SK-N-SH treated with all-trans-retinoic acid at 6 μM for 48 hours (cell line): ENCODE measurements at regions not wholly inside any gene's neighbourhood (a gene's known extent, or its start where the extent isn't known, plus 50 kb on each side); places are given as distances from the start of the nearest gene placed in this dataset.

ENCODE experiments used
- ATAC-seq: fragments of 200-7000 bp; cut with Tn5 transposase; 3 replicates; pipeline ENCODE4 v1.9.1; 2020; ENCODE audit warnings: mild to moderate bottlenecking, moderate library complexity
- ARNTL ChIP-seq: fragments of 450-650 bp; formaldehyde crosslinking; IDR thresholded peaks from 2 replicates; pipeline ENCODE4 v1.5.0; 2020; ENCODE audit warnings: low read depth, mild to moderate bottlenecking, moderate library complexity, borderline replicate concordance
- BACH2 ChIP-seq: fragments of 250-450 bp; sonication (Bioruptor Pico); IDR thresholded peaks from 2 replicates; pipeline ENCODE4 v1.9.0; 2021; ENCODE audit warnings: mild to moderate bottlenecking, borderline replicate concordance
- CSDC2 ChIP-seq: fragments of 250-450 bp; sonication (Bioruptor Pico); IDR thresholded peaks from 2 replicates; pipeline ENCODE4 v1.5.0; 2020; ENCODE audit warnings: mild to moderate bottlenecking, moderate library complexity
- ESRRG ChIP-seq: fragments of 250-450 bp; sonication (Bioruptor Pico); IDR thresholded peaks from 2 replicates; pipeline ENCODE4 v1.6.1; 2021; ENCODE audit warnings: mild to moderate bottlenecking
- GLIS3 ChIP-seq: fragments of 250-450 bp; sonication (Bioruptor Pico); IDR thresholded peaks from 2 replicates; pipeline ENCODE4 v1.5.0; 2020; ENCODE audit warnings: mild to moderate bottlenecking, moderate library complexity
- ISL1 ChIP-seq: fragments of 250-450 bp; sonication (Bioruptor Pico); IDR thresholded peaks from 2 replicates; pipeline ENCODE4 v2.1.2; 2022; ENCODE audit warnings: mild to moderate bottlenecking, moderate library complexity
- PPARA ChIP-seq: fragments of 250-450 bp; sonication (Bioruptor Pico); IDR thresholded peaks from 2 replicates; pipeline ENCODE4 v1.5.0; 2020; ENCODE audit warnings: mild to moderate bottlenecking, borderline replicate concordance
- RARB ChIP-seq: fragments of 250-450 bp; sonication (Bioruptor Pico); IDR thresholded peaks from 2 replicates; pipeline ENCODE4 v1.8.0; 2021; ENCODE audit warnings: mild to moderate bottlenecking, moderate library complexity
- SNAI2 ChIP-seq: fragments of 250-450 bp; sonication (Bioruptor Pico); IDR thresholded peaks from 2 replicates; pipeline ENCODE4 v1.5.0; 2020; ENCODE audit warnings: mild to moderate bottlenecking, moderate library complexity
- TCF4 ChIP-seq: fragments of 250-450 bp; sonication (Bioruptor Pico); IDR thresholded peaks from 2 replicates; pipeline ENCODE4 v1.8.0; 2021; ENCODE audit warnings: mild to moderate bottlenecking, moderate library complexity, borderline replicate concordance
- ZC3H10 ChIP-seq: fragments of 250-450 bp; sonication (Bioruptor Pico); IDR thresholded peaks from 2 replicates; pipeline ENCODE4 v1.5.1; 2021; ENCODE audit warnings: mild to moderate bottlenecking, moderate library complexity
- ZFP3 ChIP-seq: fragments of 250-450 bp; sonication (Bioruptor Pico); IDR thresholded peaks from 2 replicates; pipeline ENCODE4 v1.5.0; 2020; ENCODE audit warnings: mild to moderate bottlenecking, moderate library complexity
- ZFP30 ChIP-seq: fragments of 450-650 bp; formaldehyde crosslinking; IDR thresholded peaks from 2 replicates; pipeline ENCODE4 v1.5.0; 2022; ENCODE audit warnings: mild to moderate bottlenecking, moderate library complexity
- ZNF70 ChIP-seq: fragments of 450-650 bp; formaldehyde crosslinking; IDR thresholded peaks from 2 replicates; pipeline ENCODE4 v1.5.0; 2020; ENCODE audit warnings: mild to moderate bottlenecking, moderate library complexity
- ZNF8 ChIP-seq: fragments of 450-650 bp; formaldehyde crosslinking; IDR thresholded peaks from 2 replicates; pipeline ENCODE4 v1.5.0; 2020; ENCODE audit warnings: mild to moderate bottlenecking, moderate library complexity
- TF ChIP-seq, protein P1 (sequence below): fragments of 250-450 bp; sonication (Bioruptor Pico); IDR thresholded peaks from 2 replicates; pipeline ENCODE4 v1.5.0; 2020; ENCODE audit warnings: mild to moderate bottlenecking, moderate library complexity
- TF ChIP-seq, protein P2 (sequence below): fragments of 250-450 bp; sonication (Bioruptor Pico); IDR thresholded peaks from 2 replicates; pipeline ENCODE4 v1.5.1; 2021; ENCODE audit warnings: mild to moderate bottlenecking, moderate library complexity
- TF ChIP-seq, protein P3 (sequence below): fragments of 250-450 bp; sonication (Bioruptor Pico); IDR thresholded peaks from 2 replicates; pipeline ENCODE4 v1.8.0; 2020; ENCODE audit warnings: mild to moderate bottlenecking, moderate library complexity, borderline replicate concordance
- TF ChIP-seq, protein P4 (sequence below): fragments of 250-450 bp; sonication (Bioruptor Pico); IDR thresholded peaks from 2 replicates; pipeline ENCODE4 v1.5.1; 2020; ENCODE audit warnings: low read depth, mild to moderate bottlenecking, moderate library complexity

DNA sequence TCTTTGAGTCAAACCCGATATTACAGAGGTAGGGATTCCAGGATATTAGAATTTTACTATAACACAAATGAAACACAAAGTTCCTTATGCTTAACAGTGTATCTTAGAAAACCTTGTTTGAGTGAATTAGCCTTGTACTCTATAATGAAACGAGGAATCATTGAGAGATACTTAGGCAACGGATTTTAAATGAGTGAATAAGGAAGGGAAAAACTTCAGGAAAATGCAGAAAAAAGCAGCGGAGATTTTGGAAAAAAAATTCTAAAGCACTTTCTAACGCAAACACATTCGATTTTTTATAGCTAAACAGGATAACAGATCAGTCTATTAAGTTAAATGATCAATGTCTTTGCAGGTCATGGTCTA is 137.3 kb downstream of the HFE start (continued):
- TF ChIP-seq ESRRG (CRISPR knock-in tag), result no peak
- no peak for TF ChIP-seq ZFP30 (CRISPR knock-in tag)

DNA sequence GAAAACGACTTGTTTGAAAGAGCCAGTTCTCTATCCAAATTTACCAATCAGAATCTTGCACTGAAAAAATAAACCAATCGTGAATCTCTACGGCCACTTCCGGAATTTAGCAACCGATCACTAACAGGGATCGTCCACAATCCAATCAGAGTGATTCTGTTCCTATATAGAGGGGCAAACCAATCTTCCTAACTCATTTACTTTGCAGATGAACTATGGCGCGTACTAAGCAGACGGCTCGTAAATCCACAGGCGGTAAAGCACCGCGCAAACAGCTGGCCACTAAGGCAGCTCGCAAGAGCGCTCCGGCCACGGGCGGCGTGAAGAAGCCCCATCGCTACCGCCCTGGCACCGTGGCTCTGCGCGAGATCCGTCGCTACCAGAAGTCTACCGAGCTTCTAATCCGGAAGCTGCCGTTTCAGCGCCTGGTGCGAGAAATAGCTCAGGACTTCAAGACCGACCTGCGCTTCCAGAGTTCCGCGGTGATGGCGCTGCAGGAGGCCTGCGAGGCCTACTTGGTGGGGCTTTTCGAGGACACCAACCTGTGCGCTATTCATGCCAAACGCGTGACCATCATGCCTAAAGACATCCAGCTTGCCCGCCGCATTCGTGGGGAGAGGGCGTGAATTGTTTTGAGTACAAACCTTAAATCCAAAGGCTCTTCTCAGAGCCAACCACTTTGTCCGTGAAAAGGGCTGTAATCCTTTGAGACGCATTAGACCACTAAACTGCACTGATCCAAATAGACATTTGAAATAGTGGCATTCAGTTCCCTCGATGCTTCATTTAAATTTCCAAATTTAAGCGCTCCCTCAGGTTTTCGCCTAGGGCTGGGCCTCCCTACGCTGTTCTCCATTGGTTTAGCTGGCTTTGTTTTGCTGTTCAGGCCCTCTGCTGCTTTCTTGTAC is 138.0 kb downstream of the HFE start:
- no peak for TF ChIP-seq PPARA
- TF ChIP-seq, protein P1, sequence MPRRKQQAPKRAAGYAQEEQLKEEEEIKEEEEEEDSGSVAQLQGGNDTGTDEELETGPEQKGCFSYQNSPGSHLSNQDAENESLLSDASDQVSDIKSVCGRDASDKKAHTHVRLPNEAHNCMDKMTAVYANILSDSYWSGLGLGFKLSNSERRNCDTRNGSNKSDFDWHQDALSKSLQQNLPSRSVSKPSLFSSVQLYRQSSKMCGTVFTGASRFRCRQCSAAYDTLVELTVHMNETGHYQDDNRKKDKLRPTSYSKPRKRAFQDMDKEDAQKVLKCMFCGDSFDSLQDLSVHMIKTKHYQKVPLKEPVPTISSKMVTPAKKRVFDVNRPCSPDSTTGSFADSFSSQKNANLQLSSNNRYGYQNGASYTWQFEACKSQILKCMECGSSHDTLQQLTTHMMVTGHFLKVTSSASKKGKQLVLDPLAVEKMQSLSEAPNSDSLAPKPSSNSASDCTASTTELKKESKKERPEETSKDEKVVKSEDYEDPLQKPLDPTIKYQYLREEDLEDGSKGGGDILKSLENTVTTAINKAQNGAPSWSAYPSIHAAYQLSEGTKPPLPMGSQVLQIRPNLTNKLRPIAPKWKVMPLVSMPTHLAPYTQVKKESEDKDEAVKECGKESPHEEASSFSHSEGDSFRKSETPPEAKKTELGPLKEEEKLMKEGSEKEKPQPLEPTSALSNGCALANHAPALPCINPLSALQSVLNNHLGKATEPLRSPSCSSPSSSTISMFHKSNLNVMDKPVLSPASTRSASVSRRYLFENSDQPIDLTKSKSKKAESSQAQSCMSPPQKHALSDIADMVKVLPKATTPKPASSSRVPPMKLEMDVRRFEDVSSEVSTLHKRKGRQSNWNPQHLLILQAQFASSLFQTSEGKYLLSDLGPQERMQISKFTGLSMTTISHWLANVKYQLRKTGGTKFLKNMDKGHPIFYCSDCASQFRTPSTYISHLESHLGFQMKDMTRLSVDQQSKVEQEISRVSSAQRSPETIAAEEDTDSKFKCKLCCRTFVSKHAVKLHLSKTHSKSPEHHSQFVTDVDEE, result peak; percentile 46; the same call in 1 of the 2 replicates
- no peak for TF ChIP-seq ZFP30 (CRISPR knock-in tag)
- 0 out of 2 replicates have a peak, but pooled peaks have one; percentile 17 for TF ChIP-seq RARB
- no peak for TF ChIP-seq ZNF8 (CRISPR knock-in tag)
- TF ChIP-seq, all 23 proteins: peak for 2
- ATAC-seq, result peak; percentile 76

DNA sequence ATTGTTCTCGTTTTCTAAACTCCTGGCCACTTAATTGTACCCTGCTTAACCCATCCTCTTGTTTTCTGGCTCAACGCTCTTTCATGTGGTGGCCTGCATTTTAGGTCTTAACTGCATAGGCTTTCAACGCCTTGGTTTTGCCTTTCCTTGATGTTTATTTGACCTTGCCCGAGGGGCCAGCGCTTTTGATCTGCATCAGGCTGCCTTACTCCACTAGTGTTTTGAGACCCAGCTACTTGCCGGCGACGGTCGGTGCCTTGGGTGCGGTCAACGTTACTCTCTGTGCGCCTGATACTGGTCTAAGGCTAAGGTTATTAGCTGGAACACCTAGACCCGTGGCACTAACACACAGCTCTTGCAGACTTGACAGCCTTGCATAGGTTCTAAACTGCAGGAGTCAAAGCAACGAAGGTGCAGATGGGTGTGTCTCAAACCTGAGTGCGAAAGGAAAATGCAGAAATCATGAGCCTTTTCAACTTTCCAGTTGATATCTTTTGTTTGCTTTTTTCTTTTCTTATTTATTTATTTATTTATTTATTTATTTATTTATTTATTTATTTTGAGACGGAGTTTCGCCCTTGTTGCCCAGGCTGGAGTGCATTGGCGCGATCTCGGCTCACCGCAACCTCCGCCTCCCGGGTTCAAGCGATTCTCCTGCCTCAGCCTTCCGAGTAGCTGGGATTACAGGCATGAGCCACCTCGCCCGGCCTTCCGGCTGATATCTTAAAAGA is 138.8 kb downstream of the HFE start:
- TF ChIP-seq, protein P2, sequence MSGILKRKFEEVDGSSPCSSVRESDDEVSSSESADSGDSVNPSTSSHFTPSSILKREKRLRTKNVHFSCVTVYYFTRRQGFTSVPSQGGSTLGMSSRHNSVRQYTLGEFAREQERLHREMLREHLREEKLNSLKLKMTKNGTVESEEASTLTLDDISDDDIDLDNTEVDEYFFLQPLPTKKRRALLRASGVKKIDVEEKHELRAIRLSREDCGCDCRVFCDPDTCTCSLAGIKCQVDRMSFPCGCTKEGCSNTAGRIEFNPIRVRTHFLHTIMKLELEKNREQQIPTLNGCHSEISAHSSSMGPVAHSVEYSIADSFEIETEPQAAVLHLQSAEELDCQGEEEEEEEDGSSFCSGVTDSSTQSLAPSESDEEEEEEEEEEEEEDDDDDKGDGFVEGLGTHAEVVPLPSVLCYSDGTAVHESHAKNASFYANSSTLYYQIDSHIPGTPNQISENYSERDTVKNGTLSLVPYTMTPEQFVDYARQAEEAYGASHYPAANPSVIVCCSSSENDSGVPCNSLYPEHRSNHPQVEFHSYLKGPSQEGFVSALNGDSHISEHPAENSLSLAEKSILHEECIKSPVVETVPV (CRISPR knock-in tag), result no peak
- TF ChIP-seq ZNF70 (CRISPR knock-in tag) (no peak), ZFP30 (CRISPR knock-in tag) (no peak), ISL1 (no peak), GLIS3 (CRISPR knock-in tag) (no peak), PPARA (no peak), RARB (no peak), ESRRG (CRISPR knock-in tag) (no peak), CSDC2 (no peak), ZNF8 (CRISPR knock-in tag) (no peak), BACH2 (CRISPR knock-in tag) (no peak), SNAI2 (no peak), ZFP3 (CRISPR knock-in tag) (no peak), ZC3H10 (no peak), TCF4 (CRISPR knock-in tag) (no peak)
- TF ChIP-seq, protein P1, result no peak
- TF ChIP-seq, protein P3, sequence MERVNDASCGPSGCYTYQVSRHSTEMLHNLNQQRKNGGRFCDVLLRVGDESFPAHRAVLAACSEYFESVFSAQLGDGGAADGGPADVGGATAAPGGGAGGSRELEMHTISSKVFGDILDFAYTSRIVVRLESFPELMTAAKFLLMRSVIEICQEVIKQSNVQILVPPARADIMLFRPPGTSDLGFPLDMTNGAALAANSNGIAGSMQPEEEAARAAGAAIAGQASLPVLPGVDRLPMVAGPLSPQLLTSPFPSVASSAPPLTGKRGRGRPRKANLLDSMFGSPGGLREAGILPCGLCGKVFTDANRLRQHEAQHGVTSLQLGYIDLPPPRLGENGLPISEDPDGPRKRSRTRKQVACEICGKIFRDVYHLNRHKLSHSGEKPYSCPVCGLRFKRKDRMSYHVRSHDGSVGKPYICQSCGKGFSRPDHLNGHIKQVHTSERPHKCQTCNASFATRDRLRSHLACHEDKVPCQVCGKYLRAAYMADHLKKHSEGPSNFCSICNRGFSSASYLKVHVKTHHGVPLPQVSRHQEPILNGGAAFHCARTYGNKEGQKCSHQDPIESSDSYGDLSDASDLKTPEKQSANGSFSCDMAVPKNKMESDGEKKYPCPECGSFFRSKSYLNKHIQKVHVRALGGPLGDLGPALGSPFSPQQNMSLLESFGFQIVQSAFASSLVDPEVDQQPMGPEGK (CRISPR knock-in tag), result no peak
- peak; percentile 2 for ATAC-seq

DNA sequence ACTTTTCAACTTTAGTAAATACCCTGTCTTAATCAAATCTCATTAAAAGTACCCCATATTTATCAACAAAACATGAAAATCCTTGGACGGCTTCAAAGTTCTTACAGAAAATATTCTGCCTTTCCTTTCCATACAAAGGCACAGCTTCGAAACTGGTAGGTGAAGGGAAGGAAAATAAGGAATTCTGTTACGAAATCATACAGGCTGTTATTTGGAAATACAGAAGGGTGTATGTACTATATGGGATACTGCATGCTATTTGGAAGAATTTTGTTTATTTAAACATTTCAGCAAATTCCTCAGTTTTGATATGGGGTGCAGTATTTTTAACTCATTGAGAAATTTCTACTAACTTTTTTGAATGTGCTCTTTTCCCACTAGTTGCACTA is 138.4 kb upstream of the BTN3A2 start:
- no peak for ATAC-seq
- TF ChIP-seq PPARA (no peak), GLIS3 (CRISPR knock-in tag) (no peak), ARNTL (CRISPR knock-in tag) (no peak), BACH2 (CRISPR knock-in tag) (no peak), ISL1 (no peak), CSDC2 (no peak), ESRRG (CRISPR knock-in tag) (no peak), ZC3H10 (no peak), ZFP3 (CRISPR knock-in tag) (no peak), SNAI2 (no peak), ZNF8 (CRISPR knock-in tag) (no peak)
- TF ChIP-seq, protein P2 (CRISPR knock-in tag), result no peak
- TF ChIP-seq, protein P4, sequence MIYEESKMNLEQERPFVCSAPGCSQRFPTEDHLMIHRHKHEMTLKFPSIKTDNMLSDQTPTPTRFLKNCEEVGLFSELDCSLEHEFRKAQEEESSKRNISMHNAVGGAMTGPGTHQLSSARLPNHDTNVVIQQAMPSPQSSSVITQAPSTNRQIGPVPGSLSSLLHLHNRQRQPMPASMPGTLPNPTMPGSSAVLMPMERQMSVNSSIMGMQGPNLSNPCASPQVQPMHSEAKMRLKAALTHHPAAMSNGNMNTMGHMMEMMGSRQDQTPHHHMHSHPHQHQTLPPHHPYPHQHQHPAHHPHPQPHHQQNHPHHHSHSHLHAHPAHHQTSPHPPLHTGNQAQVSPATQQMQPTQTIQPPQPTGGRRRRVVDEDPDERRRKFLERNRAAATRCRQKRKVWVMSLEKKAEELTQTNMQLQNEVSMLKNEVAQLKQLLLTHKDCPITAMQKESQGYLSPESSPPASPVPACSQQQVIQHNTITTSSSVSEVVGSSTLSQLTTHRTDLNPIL (CRISPR knock-in tag), result no peak
